ENCODE measurements at regions not wholly inside any gene's neighbourhood (a gene's known extent, or its start where the extent isn't known, plus 50 kb on each side); places are given as distances from the start of the nearest gene placed in this dataset.

- H3K9me3 ChIP-seq (ENCODE audit: insufficient read depth, low read length), result no peaks in the 10 kb centered on the region
- H3K9ac ChIP-seq (ENCODE audit: insufficient read length, low read depth), result no peak overlapping the region
- H3K4me1 ChIP-seq (ENCODE audit: insufficient read depth, insufficient read length), result no peaks in the 10 kb centered on the region
- H3K4me3 ChIP-seq (ENCODE audit: insufficient read length, low read depth), result no peak overlapping the region
- no peaks in the 10 kb centered on the region for H3K36me3 ChIP-seq (ENCODE audit: insufficient read depth, insufficient read length, low read length)
- TF ChIP-seq SUZ12 (IDR thresholded peaks at IDR 0.05; ENCODE audit: extremely low read depth, insufficient read depth, insufficient read length) (no peak), YY1 (IDR thresholded peaks at IDR 0.05; ENCODE audit: insufficient read depth, insufficient read length) (no peak), ZNF274 (IDR thresholded peaks at IDR 0.05; ENCODE audit: low read depth, low read length) (no peak)
- DNase-seq (ENCODE audit: low read depth, low spot score), result no peak
- H3K27me3 ChIP-seq (ENCODE audit: insufficient read depth, insufficient read length), result no peaks in the 10 kb centered on the region
These were observed 49.7 kb downstream of the CYRIA start for GRCh38 chr2:16615687-16616615.

GRCh38 chr2:16615246-16615645, 50.4 kb downstream of the CYRIA start:
- Histone ChIP-seq H3K4me1 (ENCODE audit: insufficient read depth, insufficient read length) (no peaks in the 10 kb centered on the region), H3K27me3 (ENCODE audit: insufficient read depth, insufficient read length) (no peaks in the 10 kb centered on the region), H3K36me3 (ENCODE audit: insufficient read depth, insufficient read length, low read length) (no peaks in the 10 kb centered on the region), H3K9ac (ENCODE audit: insufficient read length, low read depth) (no peak overlapping the region), H3K9me3 (ENCODE audit: insufficient read depth, low read length) (no peaks in the 10 kb centered on the region), H3K4me3 (ENCODE audit: insufficient read length, low read depth) (no peak overlapping the region)
- no peak for TF ChIP-seq SUZ12 (IDR thresholded peaks at IDR 0.05; ENCODE audit: extremely low read depth, insufficient read depth, insufficient read length)
- DNase-seq (ENCODE audit: low read depth, low spot score), result no peak

- H3K4me1 ChIP-seq (ENCODE audit: insufficient read depth, insufficient read length), result no peaks in the 10 kb centered on the region
- H3K4me3 ChIP-seq (ENCODE audit: insufficient read length, low read depth), result no peak overlapping the region
- no peak overlapping the region for H3K9ac ChIP-seq (ENCODE audit: insufficient read length, low read depth)
- H3K9me3 ChIP-seq (ENCODE audit: insufficient read depth, low read length), result no peaks in the 10 kb centered on the region
- no peak for TF ChIP-seq YY1 (IDR thresholded peaks at IDR 0.05; ENCODE audit: insufficient read depth, insufficient read length)
- no peaks in the 10 kb centered on the region for H3K36me3 ChIP-seq (ENCODE audit: insufficient read depth, insufficient read length, low read length)
- no peak for DNase-seq (ENCODE audit: low read depth, low spot score)
- H3K27me3 ChIP-seq (ENCODE audit: insufficient read depth, insufficient read length), result no peaks in the 10 kb centered on the region
These were observed 51.2 kb downstream of the CYRIA start for GRCh38 chr2:16614314-16614860.

GRCh38 chr2:16613539-16614011, 52.1 kb downstream of the CYRIA start:
- no peak for DNase-seq (ENCODE audit: low read depth, low spot score)
- H3K4me1 ChIP-seq (ENCODE audit: insufficient read depth, insufficient read length), result no peaks in the 10 kb centered on the region
- no peak overlapping the region for H3K4me3 ChIP-seq (ENCODE audit: insufficient read length, low read depth)
- TF ChIP-seq ZNF274 (IDR thresholded peaks at IDR 0.05; ENCODE audit: low read depth, low read length) (no peak), SUZ12 (IDR thresholded peaks at IDR 0.05; ENCODE audit: extremely low read depth, insufficient read depth, insufficient read length) (no peak), YY1 (IDR thresholded peaks at IDR 0.05; ENCODE audit: insufficient read depth, insufficient read length) (no peak)
- H3K9me3 ChIP-seq (ENCODE audit: insufficient read depth, low read length), result no peaks in the 10 kb centered on the region
- H3K27me3 ChIP-seq (ENCODE audit: insufficient read depth, insufficient read length), result no peaks in the 10 kb centered on the region
- no peak overlapping the region for H3K9ac ChIP-seq (ENCODE audit: insufficient read length, low read depth)
- no peaks in the 10 kb centered on the region for H3K36me3 ChIP-seq (ENCODE audit: insufficient read depth, insufficient read length, low read length)

GRCh38 chr2:16612490-16612889, 53.1 kb downstream of the CYRIA start:
- no peak for DNase-seq (ENCODE audit: low read depth, low spot score)
- Histone ChIP-seq H3K4me1 (ENCODE audit: insufficient read depth, insufficient read length) (no peaks in the 10 kb centered on the region), H3K4me3 (ENCODE audit: insufficient read length, low read depth) (no peak overlapping the region), H3K27me3 (ENCODE audit: insufficient read depth, insufficient read length) (no peaks in the 10 kb centered on the region), H3K9me3 (ENCODE audit: insufficient read depth, low read length) (no peaks in the 10 kb centered on the region), H3K36me3 (ENCODE audit: insufficient read depth, insufficient read length, low read length) (no peaks in the 10 kb centered on the region), H3K9ac (ENCODE audit: insufficient read length, low read depth) (no peak overlapping the region)
- TF ChIP-seq ZNF274 (IDR thresholded peaks at IDR 0.05; ENCODE audit: low read depth, low read length), result no peak
- no peak for TF ChIP-seq SUZ12 (IDR thresholded peaks at IDR 0.05; ENCODE audit: extremely low read depth, insufficient read depth, insufficient read length)
- TF ChIP-seq YY1 (IDR thresholded peaks at IDR 0.05; ENCODE audit: insufficient read depth, insufficient read length), result no peak

- Histone ChIP-seq H3K4me3 (ENCODE audit: insufficient read length, low read depth) (no peak overlapping the region), H3K36me3 (ENCODE audit: insufficient read depth, insufficient read length, low read length) (no peaks in the 10 kb centered on the region), H3K9me3 (ENCODE audit: insufficient read depth, low read length) (no peaks in the 10 kb centered on the region), H3K9ac (ENCODE audit: insufficient read length, low read depth) (no peak overlapping the region), H3K4me1 (ENCODE audit: insufficient read depth, insufficient read length) (no peaks in the 10 kb centered on the region), H3K27me3 (ENCODE audit: insufficient read depth, insufficient read length) (no peaks in the 10 kb centered on the region)
- no peak for DNase-seq (ENCODE audit: low read depth, low spot score)
- TF ChIP-seq ZNF274 (IDR thresholded peaks at IDR 0.05; ENCODE audit: low read depth, low read length) (no peak), SUZ12 (IDR thresholded peaks at IDR 0.05; ENCODE audit: extremely low read depth, insufficient read depth, insufficient read length) (no peak), YY1 (IDR thresholded peaks at IDR 0.05; ENCODE audit: insufficient read depth, insufficient read length) (no peak)
These were observed 55.8 kb downstream of the CYRIA start for GRCh38 chr2:16609786-16610185.
